Stomach (tissue), 8 donors: ENCODE measurements at regions not wholly inside any gene's neighbourhood (a gene's known extent, or its start where the extent isn't known, plus 50 kb on each side); places are given as distances from the start of the nearest gene placed in this dataset.

Experiments used
- DNase-seq, 2 donors: peaks; one replicate each; pipeline versions ENCODE4 v3.0.0 to v3.0.0-alpha.2; 2013 to 2019
- H3K27ac ChIP-seq, 5 donors: fragments of 200-600 bp in 4 of 5; sonication (generic) in 4 of 5; one replicate each; pipeline ENCODE4 v1.5.1; 2013 to 2019; ENCODE audit warnings: mild to moderate bottlenecking in 1 of 5, moderate library complexity in 1 of 5
- H3K27me3 ChIP-seq, 3 donors: fragments of 200-600 bp; sonication (generic); one replicate each; pipeline ENCODE4 v1.5.1; 2017 to 2019; ENCODE audit warnings: mixed run types in 1 of 3
- H3K36me3 ChIP-seq, 4 donors: fragments of 200-600 bp; sonication (generic); 1 replicate in 3 of 4; 2 replicates in 1 of 4; pipeline ENCODE4 v1.5.1; 2016 to 2019
- H3K4me1 ChIP-seq, 4 donors: fragments of 200-600 bp; sonication (generic); one replicate each; pipeline ENCODE4 v1.5.1; 2016 to 2019
- H3K4me3 ChIP-seq, 4 donors: fragments of 200-600 bp; sonication (generic) in 3 of 4; one replicate each; pipeline ENCODE4 v1.5.1; 2016 to 2019; ENCODE audit warnings: mild to moderate bottlenecking in 1 of 4
- H3K9me3 ChIP-seq, 4 donors: fragments of 200-600 bp; sonication (generic); one replicate each; pipeline ENCODE4 v1.5.1; 2016 to 2019
- EP300 ChIP-seq: sonication (generic); formaldehyde crosslinking; IDR thresholded peaks from one replicate; pipeline ENCODE4 v1.6.1; 2017; ENCODE audit warnings: antibody characterized with exemption
- POLR2A ChIP-seq, 4 donors: fragments of 450-650 bp; IDR thresholded peaks; one replicate each; pipeline ENCODE4 v1.6.1; 2016; ENCODE audit warnings: antibody characterized with exemption in 4 of 4, control low read depth in 2 of 4, mild to moderate bottlenecking in 1 of 4, moderate library complexity in 1 of 4
- POLR2AphosphoS5 ChIP-seq, 3 donors: sonication (generic); formaldehyde crosslinking; IDR thresholded peaks; one replicate each; pipeline ENCODE4 v1.6.1; 2016; ENCODE audit warnings: antibody characterized with exemption in 3 of 3
- WGBS, 5 donors: extraction: QIAGEN DNeasy Blood & Tissue Kit in 3 of 5; methylation state at CpG; one replicate each; pipeline versions ENCODE4 v1.1.5 to v1.1.7; 2013 to 2018; 5-methylcytosine and 5-hydroxymethylcytosine counted together
- intact Hi-C: fragments of 100-400 bp; cut with DNase I; formaldehyde crosslinking; loops from one replicate; pipeline ENCODE4 v1.15.1; 2023; ENCODE audit warnings: low total_unique reads
- TF ChIP-seq, protein P1 (sequence below), 7 experiments: fragments of 450-650 bp in 4 of 7; fragments of 200-600 bp in 3 of 7; sonication (generic) in 3 of 7; IDR thresholded peaks; one replicate each; pipeline ENCODE4 v1.5.1; 2016 to 2019; ENCODE audit warnings: antibody characterized with exemption in 7 of 7, control low read depth in 2 of 7, mild to moderate bottlenecking in 1 of 7
- donor health status: healthy with polysubstance abuse.
- donor health status: Bipolar disorder and iron deficiency.
- donor health status: healthy.

GRCh38 chr1:8083739-8084484, 57.8 kb upstream of the ERRFI1 start:
- Histone ChIP-seq H3K9me3 (no peaks in the 10 kb centered on the region), H3K4me3 (no peak overlapping the region), H3K27me3 (no peaks in the 10 kb centered on the region), H3K27ac (peak overlapping the region; percentile 66 to 86 (median 81)), H3K36me3 (no peaks in the 10 kb centered on the region), H3K4me1 (peaks cover 8 to 28% (median 20%) of the 10 kb centered on the region in 4 donors)
- TF ChIP-seq EP300 (no peak), POLR2AphosphoS5 (IDR thresholded peaks at IDR 0.05) (peak in 2 of 3 donors; percentile 30 to 45)
- TF ChIP-seq, protein P1, sequence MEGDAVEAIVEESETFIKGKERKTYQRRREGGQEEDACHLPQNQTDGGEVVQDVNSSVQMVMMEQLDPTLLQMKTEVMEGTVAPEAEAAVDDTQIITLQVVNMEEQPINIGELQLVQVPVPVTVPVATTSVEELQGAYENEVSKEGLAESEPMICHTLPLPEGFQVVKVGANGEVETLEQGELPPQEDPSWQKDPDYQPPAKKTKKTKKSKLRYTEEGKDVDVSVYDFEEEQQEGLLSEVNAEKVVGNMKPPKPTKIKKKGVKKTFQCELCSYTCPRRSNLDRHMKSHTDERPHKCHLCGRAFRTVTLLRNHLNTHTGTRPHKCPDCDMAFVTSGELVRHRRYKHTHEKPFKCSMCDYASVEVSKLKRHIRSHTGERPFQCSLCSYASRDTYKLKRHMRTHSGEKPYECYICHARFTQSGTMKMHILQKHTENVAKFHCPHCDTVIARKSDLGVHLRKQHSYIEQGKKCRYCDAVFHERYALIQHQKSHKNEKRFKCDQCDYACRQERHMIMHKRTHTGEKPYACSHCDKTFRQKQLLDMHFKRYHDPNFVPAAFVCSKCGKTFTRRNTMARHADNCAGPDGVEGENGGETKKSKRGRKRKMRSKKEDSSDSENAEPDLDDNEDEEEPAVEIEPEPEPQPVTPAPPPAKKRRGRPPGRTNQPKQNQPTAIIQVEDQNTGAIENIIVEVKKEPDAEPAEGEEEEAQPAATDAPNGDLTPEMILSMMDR (IDR thresholded peaks at IDR 0.05): no peak
- peak in 1 of 2 donors; percentile 64 for DNase-seq
- 16 to 33% (median 27%) methylated on average over 9 of the region's 9 CpGs for WGBS, 5 donors
- intact Hi-C loops: no loop called here

DNA sequence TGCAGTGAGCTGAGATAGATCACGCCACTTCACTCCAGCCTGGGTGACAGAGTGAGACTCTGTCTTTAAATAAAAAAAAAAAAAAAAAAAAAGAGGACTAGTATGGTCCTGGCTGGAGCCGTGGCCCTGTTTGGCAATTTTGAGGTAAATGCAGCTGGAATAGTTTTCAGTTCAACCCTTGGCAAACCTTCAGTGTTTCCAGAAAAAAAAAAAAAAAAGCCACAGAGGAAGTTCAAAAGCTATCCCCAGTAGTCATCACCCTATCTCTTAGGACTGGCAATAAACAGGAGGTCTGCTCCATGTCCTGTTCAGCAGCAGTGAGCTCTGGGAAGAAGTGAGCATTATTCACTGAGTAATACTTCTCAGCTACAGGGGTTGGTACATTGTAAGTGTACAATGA, 56.8 kb upstream of the ERRFI1 start:
- TF ChIP-seq POLR2AphosphoS5 (IDR thresholded peaks at IDR 0.05): no peak
- intact Hi-C loops: no loop called here
- Histone ChIP-seq H3K4me1 (peaks cover 17 to 38% (median 29%) of the 10 kb centered on the region in 4 donors), H3K4me3 (no peak overlapping the region), H3K36me3 (no peaks in the 10 kb centered on the region), H3K27ac (peak overlapping the region; percentile 50 to 83 (median 76)), H3K27me3 (no peaks in the 10 kb centered on the region), H3K9me3 (no peaks in the 10 kb centered on the region)
- no peak for DNase-seq
- WGBS, 5 donors: 49 to 71% (median 59%) methylated on average over 2 of the region's 2 CpGs

GRCh38 chr1:8078176-8078671, 52.1 kb upstream of the ERRFI1 start:
- TF ChIP-seq POLR2A (IDR thresholded peaks at IDR 0.05) (no peak), POLR2AphosphoS5 (IDR thresholded peaks at IDR 0.05) (peak in 2 of 3 donors; percentile 7 to 60)
- 46 to 60% (median 55%) methylated on average over 6 of the region's 6 CpGs for WGBS, 5 donors
- intact Hi-C loops: no loop called here

GRCh38 chr1:8077602-8078001, 51.5 kb upstream of the ERRFI1 start:
- H3K4me1 ChIP-seq: peaks cover 23 to 53% (median 44%) of the 10 kb centered on the region in 4 donors
- no peaks in the 10 kb centered on the region for H3K36me3 ChIP-seq
- intact Hi-C loops: no loop called here
- H3K27ac ChIP-seq: peak overlapping the region; percentile 76 to 86 (median 80)
- WGBS, 5 donors: 21 to 52% (median 41%) methylated on average over 4 of the region's 4 CpGs
- TF ChIP-seq EP300 (no peak), POLR2A (IDR thresholded peaks at IDR 0.05) (no peak), POLR2AphosphoS5 (IDR thresholded peaks at IDR 0.05) (no peak)
- TF ChIP-seq, protein P1 (IDR thresholded peaks at IDR 0.05): no peak
- H3K27me3 ChIP-seq: no peaks in the 10 kb centered on the region
- DNase-seq: peak in 1 of 2 donors; percentile 50
- no peaks in the 10 kb centered on the region for H3K9me3 ChIP-seq
- no peak overlapping the region for H3K4me3 ChIP-seq

More at GRCh38 chr1:8078176-8078671, 52.1 kb upstream of the ERRFI1 start:
- Histone ChIP-seq H3K4me3 (no peak overlapping the region), H3K27ac (peak overlapping the region; percentile 69 to 81 (median 80)), H3K27me3 (no peaks in the 10 kb centered on the region), H3K9me3 (no peaks in the 10 kb centered on the region), H3K36me3 (no peaks in the 10 kb centered on the region), H3K4me1 (peaks cover 25 to 60% (median 50%) of the 10 kb centered on the region in 4 donors)
- DNase-seq: peak in 1 of 2 donors; percentile 39

GRCh38 chr1:8077120-8077573, 51.0 kb upstream of the ERRFI1 start:
- Histone ChIP-seq H3K9me3 (no peaks in the 10 kb centered on the region), H3K36me3 (no peaks in the 10 kb centered on the region), H3K27ac (peak overlapping the region; percentile 76 to 86 (median 80)), H3K4me1 (peaks cover 23 to 50% (median 41%) of the 10 kb centered on the region in 4 donors), H3K27me3 (no peaks in the 10 kb centered on the region), H3K4me3 (no peak overlapping the region)
- intact Hi-C loops: no loop called here
- WGBS, 5 donors: 16 to 35% (median 21%) methylated on average over 8 of the region's 8 CpGs
- DNase-seq: peak; percentile 71 to 87
- TF ChIP-seq, protein P1 (IDR thresholded peaks at IDR 0.05): peak in 2 of 7 experiments; percentile 9 to 19
- TF ChIP-seq POLR2AphosphoS5 (IDR thresholded peaks at IDR 0.05) (peak in 2 of 3 donors; percentile 63 to 83), POLR2A (IDR thresholded peaks at IDR 0.05) (no peak), EP300 (no peak)
